GM12892 (cell line): ENCODE measurements at regions not wholly inside any gene's neighbourhood (a gene's known extent, or its start where the extent isn't known, plus 50 kb on each side); places are given as distances from the start of the nearest gene placed in this dataset.

Source experiments
- POLR2A ChIP-seq: IDR thresholded peaks from 2 replicates; pipeline ENCODE4 v1.6.1; 2011; ENCODE audit warnings: low read depth, low read length, control low read depth
- POLR2AphosphoS5 ChIP-seq: IDR thresholded peaks from 2 replicates; pipeline ENCODE4 v1.6.1; 2011; ENCODE audit warnings: low read depth, low read length, control low read depth

GRCh38 chr6:137998461-137999019, 108.7 kb downstream of the PERP start:
- TF ChIP-seq POLR2A, result no peak
- TF ChIP-seq POLR2AphosphoS5, result no peak
